HUES64 (cell line): ENCODE measurements at regions not wholly inside any gene's neighbourhood (a gene's known extent, or its start where the extent isn't known, plus 50 kb on each side); places are given as distances from the start of the nearest gene placed in this dataset.
"Not testable (repeated sequence)": the region's sequence is repeated elsewhere in the genome, so short reads cannot be mapped to it uniquely, and the experiment has no call there.

ENCODE experiments used
- H3K27ac ChIP-seq: 2 replicates; pipeline ENCODE4 v1.7.0; 2013; ENCODE audit warnings: low read depth, low read length, inconsistent platforms
- H3K27me3 ChIP-seq: 2 replicates; pipeline ENCODE4 v1.6.1; 2013; ENCODE audit warnings: mild to moderate bottlenecking, low read length; ENCODE audit not compliant: insufficient read depth
- H3K36me3 ChIP-seq: 2 replicates; pipeline ENCODE4 v1.6.1; 2013; ENCODE audit warnings: mild to moderate bottlenecking, low read length; ENCODE audit not compliant: insufficient read depth
- H3K4me1 ChIP-seq: 2 replicates; pipeline ENCODE4 v1.6.1; 2013; ENCODE audit warnings: mild to moderate bottlenecking, low read length, moderate library complexity; ENCODE audit not compliant: insufficient read depth
- H3K4me3 ChIP-seq: 2 replicates; pipeline ENCODE4 v1.5.1; 2013; ENCODE audit warnings: mild to moderate bottlenecking, low read length, moderate library complexity
- H3K9ac ChIP-seq: 2 replicates; pipeline ENCODE4 v1.6.1; 2013; ENCODE audit warnings: mild to moderate bottlenecking, low read depth, low read length
- H3K9me3 ChIP-seq: 2 replicates; pipeline ENCODE4 v1.6.1; 2013; ENCODE audit warnings: low read depth, low read length; ENCODE audit not compliant: insufficient read depth
- WGBS: fragments of 150-250, 120-280 bp; methylation state at CpG from one replicate; pipeline ENCODE4 v1.1.7; 2013; ENCODE audit warnings: missing lambda C conversion rate; 5-methylcytosine and 5-hydroxymethylcytosine counted together

DNA sequence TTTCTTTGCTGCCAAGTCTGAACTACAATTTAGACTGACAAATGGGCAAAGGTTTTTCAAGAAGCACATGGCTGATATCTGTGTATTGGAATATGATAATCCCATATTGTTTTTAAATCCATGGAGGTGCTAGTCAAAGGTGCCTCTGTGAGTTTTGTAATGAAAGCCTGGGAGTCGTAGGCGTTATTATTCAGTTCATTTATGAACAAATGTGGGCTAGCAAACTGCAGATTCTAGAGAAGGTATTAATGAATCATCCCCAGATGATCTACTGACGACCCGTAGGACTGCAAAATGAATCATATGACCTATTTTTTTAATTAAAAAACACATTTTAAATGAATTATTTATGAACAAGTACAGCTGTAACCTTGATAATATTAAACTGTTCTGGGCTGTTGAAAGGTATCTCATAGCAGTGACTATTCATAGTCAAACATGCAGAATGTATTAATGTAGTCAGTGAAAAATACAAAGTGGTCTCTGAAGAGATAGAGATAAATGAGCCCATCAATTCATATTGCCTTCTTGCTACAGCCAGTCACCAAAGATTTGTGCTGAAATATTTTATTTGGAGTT, 1317.8 kb upstream of the MAP3K7 start:
- no peaks in the 10 kb centered on the region for H3K9me3 ChIP-seq
- no peak overlapping the region for H3K9ac ChIP-seq
- H3K27me3 ChIP-seq: no peaks in the 10 kb centered on the region
- H3K4me1 ChIP-seq: no peaks in the 10 kb centered on the region
- H3K4me3 ChIP-seq: no peak overlapping the region
- H3K36me3 ChIP-seq: no peaks in the 10 kb centered on the region
- no peak overlapping the region for H3K27ac ChIP-seq
- 93% methylated on average over 4 of the region's 4 CpGs for WGBS

DNA sequence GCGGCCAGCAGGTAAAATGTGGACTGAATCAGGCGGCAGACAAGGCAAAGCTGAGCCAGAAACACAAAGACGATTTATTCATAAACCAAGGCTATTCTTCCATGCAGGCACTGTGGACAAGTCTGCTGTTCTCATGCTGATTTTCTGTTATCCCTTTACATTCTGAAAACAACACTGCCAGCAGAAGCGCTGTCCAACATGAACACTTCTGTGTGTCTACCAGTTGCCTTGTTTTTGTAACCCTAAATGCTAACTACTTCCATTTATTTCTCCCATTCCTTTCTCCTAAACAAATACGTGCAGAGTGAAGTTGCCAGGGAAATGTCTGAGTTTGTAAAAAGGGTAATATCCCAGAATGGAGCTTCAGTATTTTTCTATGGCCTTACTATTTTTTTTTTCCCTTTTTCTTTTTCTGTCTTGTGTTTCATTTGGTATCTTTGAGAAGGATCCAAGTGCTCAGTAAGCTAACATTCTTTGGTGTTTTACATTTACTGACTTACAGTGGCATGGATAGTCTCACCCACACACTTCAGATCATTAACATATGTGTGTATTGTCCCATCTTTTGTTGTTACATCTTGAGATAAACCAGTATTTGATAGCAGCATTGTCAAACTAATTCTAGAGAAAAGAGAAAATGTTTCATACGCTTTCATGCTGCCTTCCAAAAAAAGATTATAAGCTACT, 1308.9 kb upstream of the MAP3K7 start:
- Histone ChIP-seq H3K4me1 (no peaks in the 10 kb centered on the region), H3K9me3 (no peaks in the 10 kb centered on the region), H3K4me3 (no peak overlapping the region), H3K36me3 (no peaks in the 10 kb centered on the region), H3K27me3 (no peaks in the 10 kb centered on the region), H3K9ac (no peak overlapping the region), H3K27ac (no peak overlapping the region)
- 97% methylated on average over 5 of the region's 6 CpGs for WGBS

GRCh38 chr6:91886183-91886795, 1299.4 kb upstream of the MAP3K7 start:
- Histone ChIP-seq H3K9ac (no peak overlapping the region), H3K4me3 (no peak overlapping the region), H3K9me3 (peaks cover 39% of the 10 kb centered on the region), H3K27ac (no peak overlapping the region), H3K27me3 (no peaks in the 10 kb centered on the region), H3K36me3 (no peaks in the 10 kb centered on the region), H3K4me1 (no peaks in the 10 kb centered on the region)
- WGBS: 97% methylated on average over 2 of the region's 2 CpGs

DNA sequence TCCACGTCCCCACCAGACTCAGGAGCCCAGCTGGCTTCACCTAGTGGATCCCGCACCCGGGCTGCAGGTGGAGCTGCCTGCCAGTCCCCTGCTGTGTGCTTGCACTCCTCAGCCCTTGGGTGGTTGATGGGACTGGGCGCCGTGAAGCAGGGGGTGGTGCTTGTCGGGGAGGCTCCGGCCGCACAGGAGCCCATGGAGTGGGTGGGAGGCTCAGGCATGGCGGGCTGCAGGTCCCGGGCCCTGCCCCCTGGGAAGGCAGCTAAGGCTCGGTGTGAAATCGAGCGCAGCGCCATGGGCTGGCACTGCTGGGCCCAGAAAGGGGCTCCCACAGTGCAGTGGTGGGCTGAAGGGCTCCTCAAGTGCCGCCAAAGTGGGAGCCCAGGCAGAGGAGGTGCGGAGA, 1294.9 kb upstream of the MAP3K7 start:
- not testable (repeated sequence) for H3K9ac ChIP-seq, H3K27ac ChIP-seq, H3K4me1 ChIP-seq, H3K36me3 ChIP-seq, H3K4me3 ChIP-seq, H3K27me3 ChIP-seq
- H3K9me3 ChIP-seq: peaks cover 25% of the 10 kb centered on the region
- 97% methylated on average over 15 of the region's 16 CpGs for WGBS

- Histone ChIP-seq H3K36me3 (no peaks in the 10 kb centered on the region), H3K27ac (no peak overlapping the region), H3K9ac (no peak overlapping the region), H3K4me1 (no peaks in the 10 kb centered on the region), H3K27me3 (no peaks in the 10 kb centered on the region), H3K9me3 (0 out of 2 replicates have a peak, but pooled peaks cover 6% of the 10 kb centered on the region), H3K4me3 (no peak overlapping the region)
- WGBS: 93% methylated on average over 6 of the region's 6 CpGs
These were observed 1292.6 kb upstream of the MAP3K7 start for GRCh38 chr6:91879386-91879995.

- Histone ChIP-seq H3K4me1 (no peaks in the 10 kb centered on the region), H3K4me3 (no peak overlapping the region), H3K36me3 (no peaks in the 10 kb centered on the region), H3K27me3 (no peaks in the 10 kb centered on the region), H3K9ac (no peak overlapping the region), H3K9me3 (no peaks in the 10 kb centered on the region), H3K27ac (no peak overlapping the region)
- WGBS: no CpG with 5 or more reads among the region's 1 CpG
These were observed 1291.1 kb upstream of the MAP3K7 start for GRCh38 chr6:91877994-91878393.

DNA sequence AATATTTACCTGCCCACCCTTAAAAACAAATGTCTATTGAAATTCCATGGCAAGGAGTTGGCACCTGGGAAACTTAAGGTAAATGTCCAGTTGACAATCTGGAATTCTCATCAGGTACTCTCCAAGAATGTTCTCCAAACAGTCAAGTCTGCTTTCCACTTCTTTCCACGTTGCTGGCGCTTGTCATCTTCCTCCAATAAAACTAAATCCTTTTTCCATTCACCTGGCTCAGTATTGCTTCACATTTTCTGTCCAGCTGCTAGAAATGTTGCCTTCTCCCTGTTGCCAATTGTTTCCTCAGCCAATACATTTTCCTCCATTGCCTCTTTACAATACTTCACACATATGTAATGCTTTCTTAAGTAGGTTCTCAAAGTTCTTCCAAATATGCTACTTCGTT, 1288.1 kb upstream of the MAP3K7 start:
- H3K9ac ChIP-seq: no peak overlapping the region
- H3K4me3 ChIP-seq: no peak overlapping the region
- H3K4me1 ChIP-seq: no peaks in the 10 kb centered on the region
- no peaks in the 10 kb centered on the region for H3K36me3 ChIP-seq
- 91% methylated on average over 3 of the region's 3 CpGs for WGBS
- H3K27me3 ChIP-seq: no peaks in the 10 kb centered on the region
- no peaks in the 10 kb centered on the region for H3K9me3 ChIP-seq
- H3K27ac ChIP-seq: no peak overlapping the region

GRCh38 chr6:91868539-91869202, 1281.8 kb upstream of the MAP3K7 start:
- 96% methylated on average over 7 of the region's 8 CpGs for WGBS
- Histone ChIP-seq H3K27me3 (no peaks in the 10 kb centered on the region), H3K4me1 (no peaks in the 10 kb centered on the region), H3K4me3 (no peak overlapping the region), H3K9me3 (no peaks in the 10 kb centered on the region), H3K27ac (no peak overlapping the region), H3K9ac (no peak overlapping the region), H3K36me3 (no peaks in the 10 kb centered on the region)

DNA sequence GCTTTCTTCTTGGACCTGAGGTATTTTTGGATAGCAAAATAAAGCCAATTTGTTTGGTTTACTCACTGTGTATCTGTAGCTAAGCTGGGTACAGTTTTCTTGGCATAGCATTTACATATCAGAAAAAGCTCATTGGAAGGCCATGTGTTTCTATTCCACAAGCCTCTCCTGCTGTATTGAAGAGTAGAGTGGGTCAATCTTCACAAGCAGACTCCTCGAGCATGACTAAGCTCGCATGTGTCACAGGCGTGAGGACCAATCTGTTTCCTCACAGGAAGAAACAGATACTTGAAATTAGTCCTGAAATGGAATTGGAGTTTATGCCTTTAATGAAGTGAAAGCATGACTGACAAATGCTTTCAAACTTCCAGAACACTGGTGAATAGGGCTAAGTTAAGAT, 1279.0 kb upstream of the MAP3K7 start:
- Histone ChIP-seq H3K9me3 (no peaks in the 10 kb centered on the region), H3K27ac (no peak overlapping the region), H3K4me3 (no peak overlapping the region), H3K4me1 (no peaks in the 10 kb centered on the region), H3K9ac (no peak overlapping the region), H3K36me3 (no peaks in the 10 kb centered on the region), H3K27me3 (no peaks in the 10 kb centered on the region)
- 96% methylated on average over 3 of the region's 3 CpGs for WGBS

DNA sequence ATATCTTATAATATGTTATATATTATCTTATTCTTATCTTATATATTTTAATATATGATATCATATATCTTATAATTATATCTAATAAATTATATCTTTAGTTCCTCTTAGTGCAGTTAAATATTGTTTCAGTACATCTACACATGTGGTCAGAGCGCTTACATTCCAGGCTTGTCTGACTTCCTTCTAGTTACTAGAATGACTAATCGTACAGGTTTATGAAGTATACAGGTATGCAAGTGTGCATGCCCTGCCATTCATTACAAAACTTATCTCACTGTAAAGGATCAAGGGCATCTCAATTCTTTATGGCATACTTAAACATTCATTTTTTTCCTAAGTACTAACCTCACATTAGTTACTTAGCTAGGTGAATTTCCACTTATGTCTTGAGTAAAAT, 1278.0 kb upstream of the MAP3K7 start:
- Histone ChIP-seq H3K4me3 (no peak overlapping the region), H3K9ac (no peak overlapping the region), H3K27ac (no peak overlapping the region), H3K27me3 (no peaks in the 10 kb centered on the region), H3K9me3 (no peaks in the 10 kb centered on the region), H3K4me1 (no peaks in the 10 kb centered on the region), H3K36me3 (no peaks in the 10 kb centered on the region)
- 100% methylated on average over 1 of the region's 2 CpGs for WGBS
